ENCODE measurements at regions not wholly inside any gene's neighbourhood (a gene's known extent, or its start where the extent isn't known, plus 50 kb on each side); places are given as distances from the start of the nearest gene placed in this dataset.

- ATAC-seq (no peak), DNase-seq (ENCODE audit: low spot score) (no peak)
- H3K27me3 Mint-ChIP-seq (ENCODE audit: low read depth), result no peaks in the 10 kb centered on the region
- ChIA-PET CTCF (no interaction called here), POLR2A (no interaction called here)
- peaks cover 4% of the 10 kb centered on the region; the same call in 1 of the 2 replicates for H3K36me3 Mint-ChIP-seq
- H3K9me3 Mint-ChIP-seq, result peaks cover 12% of the 10 kb centered on the region
- H3K27ac Mint-ChIP-seq, result no peak overlapping the region
- no peak overlapping the region for H3K4me3 Mint-ChIP-seq
- TF ChIP-seq, protein P1, sequence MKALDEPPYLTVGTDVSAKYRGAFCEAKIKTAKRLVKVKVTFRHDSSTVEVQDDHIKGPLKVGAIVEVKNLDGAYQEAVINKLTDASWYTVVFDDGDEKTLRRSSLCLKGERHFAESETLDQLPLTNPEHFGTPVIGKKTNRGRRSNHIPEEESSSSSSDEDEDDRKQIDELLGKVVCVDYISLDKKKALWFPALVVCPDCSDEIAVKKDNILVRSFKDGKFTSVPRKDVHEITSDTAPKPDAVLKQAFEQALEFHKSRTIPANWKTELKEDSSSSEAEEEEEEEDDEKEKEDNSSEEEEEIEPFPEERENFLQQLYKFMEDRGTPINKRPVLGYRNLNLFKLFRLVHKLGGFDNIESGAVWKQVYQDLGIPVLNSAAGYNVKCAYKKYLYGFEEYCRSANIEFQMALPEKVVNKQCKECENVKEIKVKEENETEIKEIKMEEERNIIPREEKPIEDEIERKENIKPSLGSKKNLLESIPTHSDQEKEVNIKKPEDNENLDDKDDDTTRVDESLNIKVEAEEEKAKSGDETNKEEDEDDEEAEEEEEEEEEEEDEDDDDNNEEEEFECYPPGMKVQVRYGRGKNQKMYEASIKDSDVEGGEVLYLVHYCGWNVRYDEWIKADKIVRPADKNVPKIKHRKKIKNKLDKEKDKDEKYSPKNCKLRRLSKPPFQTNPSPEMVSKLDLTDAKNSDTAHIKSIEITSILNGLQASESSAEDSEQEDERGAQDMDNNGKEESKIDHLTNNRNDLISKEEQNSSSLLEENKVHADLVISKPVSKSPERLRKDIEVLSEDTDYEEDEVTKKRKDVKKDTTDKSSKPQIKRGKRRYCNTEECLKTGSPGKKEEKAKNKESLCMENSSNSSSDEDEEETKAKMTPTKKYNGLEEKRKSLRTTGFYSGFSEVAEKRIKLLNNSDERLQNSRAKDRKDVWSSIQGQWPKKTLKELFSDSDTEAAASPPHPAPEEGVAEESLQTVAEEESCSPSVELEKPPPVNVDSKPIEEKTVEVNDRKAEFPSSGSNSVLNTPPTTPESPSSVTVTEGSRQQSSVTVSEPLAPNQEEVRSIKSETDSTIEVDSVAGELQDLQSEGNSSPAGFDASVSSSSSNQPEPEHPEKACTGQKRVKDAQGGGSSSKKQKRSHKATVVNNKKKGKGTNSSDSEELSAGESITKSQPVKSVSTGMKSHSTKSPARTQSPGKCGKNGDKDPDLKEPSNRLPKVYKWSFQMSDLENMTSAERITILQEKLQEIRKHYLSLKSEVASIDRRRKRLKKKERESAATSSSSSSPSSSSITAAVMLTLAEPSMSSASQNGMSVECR (CRISPR knock-in tag; IDR thresholded peaks at IDR 0.05; ENCODE audit: borderline replicate concordance), result no peak
- no peak for TF ChIP-seq JAZF1 (CRISPR knock-in tag; IDR thresholded peaks at IDR 0.05)
- no peak for TF ChIP-seq ESRRA (CRISPR knock-in tag; IDR thresholded peaks at IDR 0.05; ENCODE audit: borderline replicate concordance)
- H3K4me1 Mint-ChIP-seq, result peaks cover 14% of the 10 kb centered on the region
These were observed 147.4 kb downstream of the BLID start for GRCh38 chr11:121968638-121969037.

- CTCF ChIA-PET, result no interaction called here
- H3K27ac Mint-ChIP-seq, result no peak overlapping the region
These were observed 148.8 kb downstream of the BLID start for GRCh38 chr11:121967131-121967704.

GRCh38 chr11:121965330-121965729, 150.7 kb downstream of the BLID start:
- no peaks in the 10 kb centered on the region for H3K27me3 Mint-ChIP-seq (ENCODE audit: low read depth)
- H3K4me3 Mint-ChIP-seq, result no peak overlapping the region
- H3K27ac Mint-ChIP-seq, result no peak overlapping the region
- ATAC-seq, result no peak
- DNase-seq (ENCODE audit: low spot score), result no peak
- ChIA-PET CTCF (no interaction called here), POLR2A (no interaction called here)
- H3K36me3 Mint-ChIP-seq, result no peaks in the 10 kb centered on the region
- H3K9me3 Mint-ChIP-seq, result no peaks in the 10 kb centered on the region
- peaks cover 14% of the 10 kb centered on the region for H3K4me1 Mint-ChIP-seq
- TF ChIP-seq, protein P2, sequence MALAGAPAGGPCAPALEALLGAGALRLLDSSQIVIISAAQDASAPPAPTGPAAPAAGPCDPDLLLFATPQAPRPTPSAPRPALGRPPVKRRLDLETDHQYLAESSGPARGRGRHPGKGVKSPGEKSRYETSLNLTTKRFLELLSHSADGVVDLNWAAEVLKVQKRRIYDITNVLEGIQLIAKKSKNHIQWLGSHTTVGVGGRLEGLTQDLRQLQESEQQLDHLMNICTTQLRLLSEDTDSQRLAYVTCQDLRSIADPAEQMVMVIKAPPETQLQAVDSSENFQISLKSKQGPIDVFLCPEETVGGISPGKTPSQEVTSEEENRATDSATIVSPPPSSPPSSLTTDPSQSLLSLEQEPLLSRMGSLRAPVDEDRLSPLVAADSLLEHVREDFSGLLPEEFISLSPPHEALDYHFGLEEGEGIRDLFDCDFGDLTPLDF (CRISPR knock-in tag; IDR thresholded peaks at IDR 0.05), result no peak
- TF ChIP-seq IRF2 (CRISPR knock-in tag; IDR thresholded peaks at IDR 0.05; ENCODE audit: borderline replicate concordance, low read depth) (no peak), AFF4 (CRISPR knock-in tag; IDR thresholded peaks at IDR 0.05; ENCODE audit: borderline replicate concordance) (no peak), ZNF396 (CRISPR knock-in tag; IDR thresholded peaks at IDR 0.05; ENCODE audit: borderline replicate concordance) (no peak)

More at GRCh38 chr11:121967131-121967704, 148.8 kb downstream of the BLID start:
- no peaks in the 10 kb centered on the region; the same call in 1 of the 2 replicates for H3K9me3 Mint-ChIP-seq
- TF ChIP-seq RELA (CRISPR knock-in tag; IDR thresholded peaks at IDR 0.05; ENCODE audit: borderline replicate concordance) (no peak), ZNF416 (CRISPR knock-in tag; IDR thresholded peaks at IDR 0.05) (no peak), IRF2 (CRISPR knock-in tag; IDR thresholded peaks at IDR 0.05; ENCODE audit: borderline replicate concordance, low read depth) (no peak), FOXP1 (CRISPR knock-in tag; IDR thresholded peaks at IDR 0.05; ENCODE audit: borderline replicate concordance) (no peak), ZBTB21 (CRISPR knock-in tag; IDR thresholded peaks at IDR 0.05; ENCODE audit: borderline replicate concordance) (no peak), ZNF396 (CRISPR knock-in tag; IDR thresholded peaks at IDR 0.05; ENCODE audit: borderline replicate concordance) (no peak), JUN (CRISPR knock-in tag; IDR thresholded peaks at IDR 0.05) (no peak), ATF2 (CRISPR knock-in tag; IDR thresholded peaks at IDR 0.05; ENCODE audit: borderline replicate concordance, low read depth) (no peak), ERG (CRISPR knock-in tag; IDR thresholded peaks at IDR 0.05) (no peak)
- TF ChIP-seq, protein P2 (CRISPR knock-in tag; IDR thresholded peaks at IDR 0.05), result no peak
- no peak for DNase-seq (ENCODE audit: low spot score)
- H3K4me1 Mint-ChIP-seq, result peaks cover 14% of the 10 kb centered on the region
- ATAC-seq, result no peak
- H3K4me3 Mint-ChIP-seq, result no peak overlapping the region
- POLR2A ChIA-PET, result no interaction called here
- H3K36me3 Mint-ChIP-seq, result no peaks in the 10 kb centered on the region
- H3K27me3 Mint-ChIP-seq (ENCODE audit: low read depth), result no peaks in the 10 kb centered on the region
